HG02884 (cell line): ENCODE measurements at regions not wholly inside any gene's neighbourhood (a gene's known extent, or its start where the extent isn't known, plus 50 kb on each side); places are given as distances from the start of the nearest gene placed in this dataset.
"Not testable (repeated sequence)": the region's sequence is repeated elsewhere in the genome, so short reads cannot be mapped to it uniquely, and the experiment has no call there.

Experiments
- ATAC-seq: cut with Tn5 transposase; IDR thresholded peaks from one replicate; pipeline ENCODE4 v1.9.1; 2021; ENCODE audit warnings: mild to moderate bottlenecking, moderate library complexity; ENCODE audit not compliant: unreplicated experiment

- ATAC-seq: no peak
These were observed 106.3 kb upstream of the ARSJ start for GRCh38 chr4:114085611-114086345.

DNA sequence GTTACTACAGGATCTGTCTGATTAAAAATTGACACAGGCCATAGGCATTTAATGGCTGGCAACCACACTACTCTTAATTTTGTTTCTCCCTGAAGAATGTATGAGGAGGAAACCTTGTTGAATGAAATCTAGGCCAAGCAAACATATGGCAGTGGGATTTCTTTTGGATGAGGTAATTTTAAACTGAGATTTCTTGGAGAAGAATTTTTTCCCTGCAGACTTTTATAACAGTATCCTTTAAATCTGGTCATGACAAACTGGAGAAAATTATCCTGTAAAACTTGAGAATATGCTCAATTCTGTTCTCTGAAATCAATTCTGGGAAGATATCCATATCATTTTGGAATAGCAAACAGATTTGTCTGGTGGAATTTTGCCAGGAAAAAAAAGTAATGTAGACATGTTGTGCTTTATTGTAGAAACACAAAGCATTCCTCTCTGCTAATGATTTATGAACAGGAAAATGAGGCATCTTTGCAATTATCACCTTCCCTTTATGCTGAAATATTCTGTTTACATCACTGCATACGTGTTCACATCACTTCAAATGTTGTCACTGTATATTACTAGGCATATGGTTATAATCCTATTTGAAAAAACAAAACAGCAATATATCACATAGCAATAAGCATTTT is 108.3 kb upstream of the ARSJ start:
- ATAC-seq: no peak

GRCh38 chr4:114088481-114088880 is 109.0 kb upstream of the ARSJ start:
- ATAC-seq: no peak

DNA sequence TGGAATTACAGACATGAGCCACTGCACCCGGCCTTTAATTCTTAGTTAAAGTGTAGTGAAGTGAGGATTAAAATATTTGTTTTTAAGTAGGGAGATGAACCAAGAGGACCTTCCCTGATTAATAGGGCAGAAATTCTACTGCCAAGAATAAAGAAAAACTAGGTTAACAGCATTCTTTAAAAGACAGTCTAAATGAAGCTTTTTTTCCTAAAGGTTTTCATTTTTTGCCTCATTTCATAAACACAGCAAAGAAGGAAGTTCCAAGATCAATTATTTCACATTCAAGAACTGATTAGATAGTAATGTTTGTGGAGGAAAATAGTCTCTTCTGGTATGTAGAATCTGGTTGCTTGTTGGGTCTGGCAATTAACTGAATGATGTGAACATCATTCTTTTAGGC is 112.1 kb upstream of the ARSJ start:
- no peak for ATAC-seq

- ATAC-seq: no peak
These were observed 113.8 kb upstream of the ARSJ start for GRCh38 chr4:114093221-114093715.

GRCh38 chr4:114100288-114101031 is 121.0 kb upstream of the ARSJ start:
- ATAC-seq: no peak

- no peak for ATAC-seq
These were observed 124.5 kb upstream of the ARSJ start for GRCh38 chr4:114103908-114104307.

DNA sequence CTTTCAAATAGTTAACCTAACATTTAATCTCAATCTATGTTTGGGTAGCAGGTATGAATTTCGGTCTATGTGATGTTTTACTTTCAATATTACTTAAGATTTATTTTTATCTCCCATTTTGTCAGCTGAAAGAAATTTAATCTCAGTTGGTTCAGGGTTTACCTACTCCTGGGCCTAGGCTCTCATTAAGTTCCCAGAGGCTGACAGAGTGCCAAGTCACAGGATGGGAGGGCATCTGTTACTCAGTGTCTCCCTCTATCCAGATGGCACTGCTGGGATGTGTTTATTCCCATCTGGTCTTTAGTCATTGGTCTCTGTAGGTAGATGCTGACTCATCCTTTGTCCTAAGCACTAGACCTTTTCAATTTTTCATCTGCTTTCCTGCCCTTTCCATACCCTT is 129.4 kb upstream of the ARSJ start:
- no peak for ATAC-seq

DNA sequence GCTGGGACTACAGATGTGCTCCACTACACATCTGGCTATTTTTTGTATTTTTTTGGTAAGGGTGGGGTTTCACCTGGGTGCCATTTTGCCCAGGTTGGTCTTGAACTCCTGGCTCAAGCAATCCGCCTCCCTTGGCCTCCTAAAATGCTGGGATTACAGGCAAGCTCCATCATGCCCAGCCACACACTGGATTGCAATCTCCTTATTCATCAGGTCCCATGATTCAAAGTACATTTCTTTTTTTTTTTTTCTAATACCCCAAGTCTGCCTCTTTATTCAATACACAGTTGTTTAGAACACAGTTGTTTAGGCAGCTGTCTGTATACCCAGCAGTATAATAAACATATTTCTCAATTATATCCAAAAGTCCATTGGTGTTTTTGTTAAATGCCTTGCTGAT is 130.3 kb upstream of the ARSJ start:
- no peak for ATAC-seq

GRCh38 chr4:114115526-114115925 is 136.1 kb upstream of the ARSJ start:
- no peak for ATAC-seq

GRCh38 chr4:114116861-114117260 is 137.4 kb upstream of the ARSJ start:
- ATAC-seq: no peak

DNA sequence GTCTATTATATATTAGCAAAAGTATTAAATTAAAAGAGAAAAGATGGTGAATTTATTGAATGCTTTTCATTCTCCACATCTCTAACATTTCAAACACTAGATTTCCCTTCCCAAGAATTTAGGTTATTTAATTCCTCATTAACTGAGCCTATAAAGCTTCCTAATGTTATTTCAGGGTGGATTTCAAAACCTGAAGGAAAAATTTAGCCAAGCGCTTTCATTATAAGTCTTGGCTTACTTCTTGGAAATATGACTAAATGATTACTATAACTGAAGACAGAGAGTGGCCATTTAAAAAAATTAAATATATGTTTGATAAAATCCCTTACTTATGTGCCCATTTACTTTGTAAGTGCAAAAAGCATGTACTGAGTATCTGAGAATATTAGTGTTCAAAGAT is 141.8 kb upstream of the ARSJ start:
- no peak for ATAC-seq

DNA sequence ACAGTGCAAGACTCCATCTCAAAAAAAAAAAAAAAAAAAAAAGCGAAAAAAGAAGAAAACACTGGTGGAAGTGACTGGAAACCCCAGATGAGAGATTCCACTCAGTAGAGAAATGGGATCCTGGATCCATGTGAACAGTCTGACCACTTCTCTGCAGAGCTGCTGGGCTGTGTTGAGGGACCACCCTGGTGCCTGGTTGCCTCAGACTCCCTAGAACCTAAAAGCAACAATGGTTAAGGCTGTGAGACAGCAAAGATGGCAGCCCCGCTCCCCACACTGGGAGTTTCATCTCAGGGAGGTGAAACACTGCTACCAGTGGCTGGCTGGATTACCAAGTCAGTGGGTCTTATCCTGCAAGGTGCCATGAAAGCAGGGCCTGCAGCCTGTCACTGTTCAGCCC is 152.8 kb upstream of the ARSJ start:
- ATAC-seq: no peak

GRCh38 chr4:114132830-114133229 is 153.4 kb upstream of the ARSJ start:
- ATAC-seq: no peak

DNA sequence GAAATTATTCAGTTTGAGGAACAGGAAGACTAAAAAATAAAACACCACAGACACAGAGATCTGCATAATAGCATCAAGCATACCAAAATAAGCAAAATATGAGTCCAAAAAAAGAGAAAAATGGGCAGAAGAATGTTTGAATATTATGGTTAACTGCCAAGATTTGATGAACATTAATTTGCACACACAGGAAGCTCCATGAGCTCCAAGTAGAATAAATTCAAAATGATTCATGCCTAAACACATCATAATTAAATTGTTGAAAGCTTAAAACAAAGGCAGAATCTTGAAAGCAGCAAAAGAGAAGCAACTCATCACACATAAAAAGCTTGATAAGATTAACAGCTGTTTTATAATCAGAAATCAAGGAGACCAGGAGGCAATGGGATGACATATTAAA is 156.6 kb upstream of the ARSJ start:
- no peak for ATAC-seq

DNA sequence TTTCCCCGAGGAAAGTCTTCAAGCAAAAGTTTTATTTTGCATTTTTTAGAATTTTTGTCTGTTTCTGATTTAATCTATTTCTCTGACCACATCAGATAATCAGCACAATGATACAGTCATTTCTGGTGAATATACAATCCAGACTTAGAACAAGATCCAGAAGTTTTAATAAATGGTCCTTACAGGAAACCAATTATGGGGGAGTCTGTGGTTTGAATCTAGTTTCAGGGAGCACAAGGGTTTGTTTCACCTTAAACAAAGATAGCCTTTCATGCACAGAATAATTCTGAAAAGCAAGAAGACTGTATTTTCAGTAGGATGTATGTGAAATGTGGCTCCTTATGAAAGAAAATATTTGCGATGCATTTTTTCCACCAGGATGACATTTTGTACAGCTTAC is 158.5 kb upstream of the ARSJ start:
- no peak for ATAC-seq

- ATAC-seq: no peak
These were observed 167.6 kb upstream of the ARSJ start for GRCh38 chr4:114146947-114147618.

GRCh38 chr4:114147619-114148208 is 168.3 kb upstream of the ARSJ start:
- ATAC-seq: not testable (repeated sequence)

- ATAC-seq: not testable (repeated sequence)
These were observed 169.1 kb upstream of the ARSJ start for GRCh38 chr4:114148372-114149070.

- ATAC-seq: no peak
These were observed 176.9 kb upstream of the ARSJ start for GRCh38 chr4:114156371-114156770.
